ENCODE measurements at regions not wholly inside any gene's neighbourhood (a gene's known extent, or its start where the extent isn't known, plus 50 kb on each side); places are given as distances from the start of the nearest gene placed in this dataset.
"Not testable (repeated sequence)": the region's sequence is repeated elsewhere in the genome, so short reads cannot be mapped to it uniquely, and the experiment has no call there.

GRCh38 chrX:121172703-121173102 lies 125.3 kb downstream of the GLUD2 start:
- Histone ChIP-seq H3K4me3 (ENCODE audit: low read length) (no peak overlapping the region), H3K4me2 (ENCODE audit: low read length) (no peak overlapping the region), H3K79me2 (ENCODE audit: low read length) (no peaks in the 10 kb centered on the region), H3K27ac (ENCODE audit: low read length) (no peak overlapping the region), H2AFZ (ENCODE audit: low read depth, low read length) (no peak overlapping the region), H3K4me1 (ENCODE audit: low read length) (no peaks in the 10 kb centered on the region), H3K9ac (ENCODE audit: low read length) (no peak overlapping the region), H3K36me3 (replicated peaks; ENCODE audit: low read depth, low read length) (no peaks in the 10 kb centered on the region), H4K20me1 (ENCODE audit: insufficient read depth, low read length) (no peaks in the 10 kb centered on the region), H3K27me3 (ENCODE audit: low read depth, low read length) (no peaks in the 10 kb centered on the region), H3K9me3 (ENCODE audit: insufficient read depth, low read length) (no peaks in the 10 kb centered on the region)
- TF ChIP-seq, protein P1, sequence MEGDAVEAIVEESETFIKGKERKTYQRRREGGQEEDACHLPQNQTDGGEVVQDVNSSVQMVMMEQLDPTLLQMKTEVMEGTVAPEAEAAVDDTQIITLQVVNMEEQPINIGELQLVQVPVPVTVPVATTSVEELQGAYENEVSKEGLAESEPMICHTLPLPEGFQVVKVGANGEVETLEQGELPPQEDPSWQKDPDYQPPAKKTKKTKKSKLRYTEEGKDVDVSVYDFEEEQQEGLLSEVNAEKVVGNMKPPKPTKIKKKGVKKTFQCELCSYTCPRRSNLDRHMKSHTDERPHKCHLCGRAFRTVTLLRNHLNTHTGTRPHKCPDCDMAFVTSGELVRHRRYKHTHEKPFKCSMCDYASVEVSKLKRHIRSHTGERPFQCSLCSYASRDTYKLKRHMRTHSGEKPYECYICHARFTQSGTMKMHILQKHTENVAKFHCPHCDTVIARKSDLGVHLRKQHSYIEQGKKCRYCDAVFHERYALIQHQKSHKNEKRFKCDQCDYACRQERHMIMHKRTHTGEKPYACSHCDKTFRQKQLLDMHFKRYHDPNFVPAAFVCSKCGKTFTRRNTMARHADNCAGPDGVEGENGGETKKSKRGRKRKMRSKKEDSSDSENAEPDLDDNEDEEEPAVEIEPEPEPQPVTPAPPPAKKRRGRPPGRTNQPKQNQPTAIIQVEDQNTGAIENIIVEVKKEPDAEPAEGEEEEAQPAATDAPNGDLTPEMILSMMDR (IDR thresholded peaks at IDR 0.05; ENCODE audit: low read depth, low read length): no peak
- no peak for TF ChIP-seq EZH2phosphoT487 (IDR thresholded peaks at IDR 0.05; ENCODE audit: low read depth)

DNA sequence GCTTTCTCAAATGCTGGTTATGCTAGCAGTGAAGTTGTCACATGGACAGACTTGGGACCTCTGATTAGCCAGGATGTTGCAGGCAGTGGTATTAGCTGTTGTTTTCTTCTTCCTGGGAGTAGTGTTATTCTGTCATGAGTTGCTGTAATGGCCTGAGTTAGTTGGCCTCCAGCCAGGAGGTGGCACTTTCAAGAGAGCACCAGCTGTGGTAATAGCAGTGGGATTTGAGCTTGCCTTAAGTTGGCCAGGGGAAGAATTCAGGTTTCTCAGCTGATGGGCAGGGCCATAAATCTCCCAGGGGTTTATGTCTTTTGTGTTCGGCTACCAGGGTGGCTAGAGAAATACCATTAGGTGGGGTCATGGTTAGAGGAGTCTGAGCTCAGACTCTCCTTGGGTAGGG lies 132.6 kb downstream of the GLUD2 start:
- H3K36me3 ChIP-seq (replicated peaks; ENCODE audit: low read depth, low read length): no peaks in the 10 kb centered on the region
- no peak overlapping the region for H3K4me3 ChIP-seq (ENCODE audit: low read length)
- TF ChIP-seq, protein P1 (IDR thresholded peaks at IDR 0.05; ENCODE audit: low read depth, low read length): no peak
- TF ChIP-seq EZH2phosphoT487 (IDR thresholded peaks at IDR 0.05; ENCODE audit: low read depth): no peak
- no peaks in the 10 kb centered on the region for H3K9me3 ChIP-seq (ENCODE audit: insufficient read depth, low read length)
- H3K4me2 ChIP-seq (ENCODE audit: low read length): no peak overlapping the region
- H2AFZ ChIP-seq (ENCODE audit: low read depth, low read length): no peak overlapping the region
- H3K27ac ChIP-seq (ENCODE audit: low read length): no peak overlapping the region
- no peaks in the 10 kb centered on the region for H3K27me3 ChIP-seq (ENCODE audit: low read depth, low read length)
- H3K4me1 ChIP-seq (ENCODE audit: low read length): no peaks in the 10 kb centered on the region
- no peak overlapping the region for H3K9ac ChIP-seq (ENCODE audit: low read length)
- no peaks in the 10 kb centered on the region for H3K79me2 ChIP-seq (ENCODE audit: low read length)
- H4K20me1 ChIP-seq (ENCODE audit: insufficient read depth, low read length): no peaks in the 10 kb centered on the region

GRCh38 chrX:121191779-121192178 lies 144.4 kb downstream of the GLUD2 start:
- H3K27ac ChIP-seq (ENCODE audit: low read length): no peak overlapping the region
- H3K4me3 ChIP-seq (ENCODE audit: low read length): no peak overlapping the region
- TF ChIP-seq, protein P1 (IDR thresholded peaks at IDR 0.05; ENCODE audit: low read depth, low read length): no peak
- TF ChIP-seq EZH2phosphoT487 (IDR thresholded peaks at IDR 0.05; ENCODE audit: low read depth): no peak
- H3K9me3 ChIP-seq (ENCODE audit: insufficient read depth, low read length): no peaks in the 10 kb centered on the region
- no peaks in the 10 kb centered on the region for H3K79me2 ChIP-seq (ENCODE audit: low read length)
- no peak overlapping the region for H2AFZ ChIP-seq (ENCODE audit: low read depth, low read length)
- H3K4me2 ChIP-seq (ENCODE audit: low read length): no peak overlapping the region
- H3K36me3 ChIP-seq (replicated peaks; ENCODE audit: low read depth, low read length): no peaks in the 10 kb centered on the region
- H4K20me1 ChIP-seq (ENCODE audit: insufficient read depth, low read length): no peaks in the 10 kb centered on the region
- no peaks in the 10 kb centered on the region for H3K27me3 ChIP-seq (ENCODE audit: low read depth, low read length)
- no peak overlapping the region for H3K9ac ChIP-seq (ENCODE audit: low read length)
- H3K4me1 ChIP-seq (ENCODE audit: low read length): no peaks in the 10 kb centered on the region

DNA sequence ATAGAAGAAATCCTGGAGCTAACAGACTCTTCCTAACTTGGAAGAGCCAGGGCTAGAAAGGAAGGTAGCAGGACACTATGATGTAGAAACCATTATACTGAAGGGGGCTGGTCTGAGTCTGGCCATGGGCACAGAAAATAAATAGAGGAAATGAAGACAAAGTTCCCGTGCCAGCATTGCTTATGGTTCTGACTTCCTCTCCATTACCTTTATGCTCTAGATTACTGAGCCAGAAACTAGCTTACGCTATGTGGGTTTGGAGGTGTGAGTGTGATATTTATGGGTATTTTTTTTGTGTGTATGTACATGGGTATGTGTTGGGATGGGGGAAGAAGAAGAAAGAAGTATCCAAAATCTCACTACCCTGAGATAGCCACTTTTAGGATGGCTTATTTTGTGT lies 148.3 kb downstream of the GLUD2 start:
- H3K9me3 ChIP-seq (ENCODE audit: insufficient read depth, low read length): no peaks in the 10 kb centered on the region
- TF ChIP-seq, protein P1 (IDR thresholded peaks at IDR 0.05; ENCODE audit: low read depth, low read length): no peak
- no peak for TF ChIP-seq EZH2phosphoT487 (IDR thresholded peaks at IDR 0.05; ENCODE audit: low read depth)
- no peak overlapping the region for H3K4me3 ChIP-seq (ENCODE audit: low read length)

GRCh38 chrX:121196872-121197444 lies 149.5 kb downstream of the GLUD2 start:
- not testable (repeated sequence) for H4K20me1 ChIP-seq (ENCODE audit: insufficient read depth, low read length); H3K4me1 ChIP-seq (ENCODE audit: low read length); H3K79me2 ChIP-seq (ENCODE audit: low read length); H3K9ac ChIP-seq (ENCODE audit: low read length); H2AFZ ChIP-seq (ENCODE audit: low read depth, low read length); H3K4me2 ChIP-seq (ENCODE audit: low read length); H3K9me3 ChIP-seq (ENCODE audit: insufficient read depth, low read length); H3K4me3 ChIP-seq (ENCODE audit: low read length); H3K27ac ChIP-seq (ENCODE audit: low read length); H3K27me3 ChIP-seq (ENCODE audit: low read depth, low read length); H3K36me3 ChIP-seq (replicated peaks; ENCODE audit: low read depth, low read length)

More for the DNA sequence above, 148.3 kb downstream of the GLUD2 start:
- Histone ChIP-seq H3K27ac (ENCODE audit: low read length) (no peak overlapping the region), H4K20me1 (ENCODE audit: insufficient read depth, low read length) (no peaks in the 10 kb centered on the region), H3K9ac (ENCODE audit: low read length) (no peak overlapping the region), H3K27me3 (ENCODE audit: low read depth, low read length) (no peaks in the 10 kb centered on the region), H3K36me3 (replicated peaks; ENCODE audit: low read depth, low read length) (no peaks in the 10 kb centered on the region), H2AFZ (ENCODE audit: low read depth, low read length) (no peak overlapping the region), H3K4me2 (ENCODE audit: low read length) (no peak overlapping the region), H3K4me1 (ENCODE audit: low read length) (no peaks in the 10 kb centered on the region), H3K79me2 (ENCODE audit: low read length) (no peaks in the 10 kb centered on the region)
